ENCODE measurements at regions not wholly inside any gene's neighbourhood (a gene's known extent, or its start where the extent isn't known, plus 50 kb on each side); places are given as distances from the start of the nearest gene placed in this dataset.

DNA sequence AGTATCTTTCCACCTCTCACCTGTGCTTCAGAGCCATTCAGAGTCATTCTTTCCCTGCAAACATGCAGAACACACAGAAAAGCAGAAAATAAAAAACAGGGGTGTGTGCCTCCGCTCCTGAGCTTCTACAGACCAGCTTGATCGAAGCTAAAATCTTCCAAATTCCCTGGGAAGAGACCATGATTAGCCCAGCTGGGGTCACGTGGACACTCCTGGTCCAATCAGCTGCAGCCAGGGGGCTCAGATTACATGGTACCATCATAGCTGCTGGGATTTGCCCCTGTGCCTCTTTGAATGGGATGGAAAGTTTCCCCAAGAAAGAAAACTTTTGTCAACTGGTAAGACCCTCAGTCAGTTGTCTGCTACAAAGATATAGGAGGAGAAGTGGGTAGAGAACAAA lies 159.9 kb downstream of the TMEM114 start:
- TF ChIP-seq, protein P1, sequence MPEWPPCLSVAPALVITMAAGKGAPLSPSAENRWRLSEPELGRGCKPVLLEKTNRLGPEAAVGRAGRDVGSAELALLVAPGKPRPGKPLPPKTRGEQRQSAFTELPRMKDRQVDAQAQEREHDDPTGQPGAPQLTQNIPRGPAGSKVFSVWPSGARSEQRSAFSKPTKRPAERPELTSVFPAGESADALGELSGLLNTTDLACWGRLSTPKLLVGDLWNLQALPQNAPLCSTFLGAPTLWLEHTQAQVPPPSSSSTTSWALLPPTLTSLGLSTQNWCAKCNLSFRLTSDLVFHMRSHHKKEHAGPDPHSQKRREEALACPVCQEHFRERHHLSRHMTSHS (tag by site-specific recombination; IDR thresholded peaks at IDR 0.05), result no peak
- TF ChIP-seq EGR2 (tag by site-specific recombination; IDR thresholded peaks at IDR 0.05; ENCODE audit: low read depth) (no peak), SCRT1 (tag by site-specific recombination; IDR thresholded peaks at IDR 0.05; ENCODE audit: borderline replicate concordance) (no peak), ZNF48 (tag by site-specific recombination; IDR thresholded peaks at IDR 0.05) (no peak), ZNF777 (tag by site-specific recombination; IDR thresholded peaks at IDR 0.05; ENCODE audit: borderline replicate concordance) (no peak), ZNF501 (tag by site-specific recombination; IDR thresholded peaks at IDR 0.05) (no peak), ZSCAN23 (tag by site-specific recombination; IDR thresholded peaks at IDR 0.05) (no peak), ZNF768 (tag by site-specific recombination; IDR thresholded peaks at IDR 0.05) (no peak), ZNF311 (tag by site-specific recombination; IDR thresholded peaks at IDR 0.05; ENCODE audit: borderline replicate concordance) (no peak), ZNF561 (tag by site-specific recombination; IDR thresholded peaks at IDR 0.05; ENCODE audit: borderline replicate concordance) (no peak), SALL2 (tag by site-specific recombination; IDR thresholded peaks at IDR 0.05; ENCODE audit: borderline replicate concordance) (no peak), YY2 (tag by site-specific recombination; IDR thresholded peaks at IDR 0.05) (no peak), ZNF280D (tag by site-specific recombination; IDR thresholded peaks at IDR 0.05) (no peak), ZNF10 (tag by site-specific recombination; IDR thresholded peaks at IDR 0.05) (no peak), ZNF548 (tag by site-specific recombination; IDR thresholded peaks at IDR 0.05) (no peak), ZNF639 (tag by site-specific recombination; IDR thresholded peaks at IDR 0.05) (no peak), ZNF423 (tag by site-specific recombination; IDR thresholded peaks at IDR 0.05) (no peak)
- TF ChIP-seq, protein P2, sequence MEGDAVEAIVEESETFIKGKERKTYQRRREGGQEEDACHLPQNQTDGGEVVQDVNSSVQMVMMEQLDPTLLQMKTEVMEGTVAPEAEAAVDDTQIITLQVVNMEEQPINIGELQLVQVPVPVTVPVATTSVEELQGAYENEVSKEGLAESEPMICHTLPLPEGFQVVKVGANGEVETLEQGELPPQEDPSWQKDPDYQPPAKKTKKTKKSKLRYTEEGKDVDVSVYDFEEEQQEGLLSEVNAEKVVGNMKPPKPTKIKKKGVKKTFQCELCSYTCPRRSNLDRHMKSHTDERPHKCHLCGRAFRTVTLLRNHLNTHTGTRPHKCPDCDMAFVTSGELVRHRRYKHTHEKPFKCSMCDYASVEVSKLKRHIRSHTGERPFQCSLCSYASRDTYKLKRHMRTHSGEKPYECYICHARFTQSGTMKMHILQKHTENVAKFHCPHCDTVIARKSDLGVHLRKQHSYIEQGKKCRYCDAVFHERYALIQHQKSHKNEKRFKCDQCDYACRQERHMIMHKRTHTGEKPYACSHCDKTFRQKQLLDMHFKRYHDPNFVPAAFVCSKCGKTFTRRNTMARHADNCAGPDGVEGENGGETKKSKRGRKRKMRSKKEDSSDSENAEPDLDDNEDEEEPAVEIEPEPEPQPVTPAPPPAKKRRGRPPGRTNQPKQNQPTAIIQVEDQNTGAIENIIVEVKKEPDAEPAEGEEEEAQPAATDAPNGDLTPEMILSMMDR (tag by site-specific recombination; IDR thresholded peaks at IDR 0.05), result no peak
- TF ChIP-seq, protein P3, sequence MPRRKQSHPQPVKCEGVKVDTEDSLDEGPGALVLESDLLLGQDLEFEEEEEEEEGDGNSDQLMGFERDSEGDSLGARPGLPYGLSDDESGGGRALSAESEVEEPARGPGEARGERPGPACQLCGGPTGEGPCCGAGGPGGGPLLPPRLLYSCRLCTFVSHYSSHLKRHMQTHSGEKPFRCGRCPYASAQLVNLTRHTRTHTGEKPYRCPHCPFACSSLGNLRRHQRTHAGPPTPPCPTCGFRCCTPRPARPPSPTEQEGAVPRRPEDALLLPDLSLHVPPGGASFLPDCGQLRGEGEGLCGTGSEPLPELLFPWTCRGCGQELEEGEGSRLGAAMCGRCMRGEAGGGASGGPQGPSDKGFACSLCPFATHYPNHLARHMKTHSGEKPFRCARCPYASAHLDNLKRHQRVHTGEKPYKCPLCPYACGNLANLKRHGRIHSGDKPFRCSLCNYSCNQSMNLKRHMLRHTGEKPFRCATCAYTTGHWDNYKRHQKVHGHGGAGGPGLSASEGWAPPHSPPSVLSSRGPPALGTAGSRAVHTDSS (tag by site-specific recombination; IDR thresholded peaks at IDR 0.05), result no peak
- Histone ChIP-seq H3K4me1 (ENCODE audit: control insufficient read depth, insufficient read depth, low read length) (no peaks in the 10 kb centered on the region), H3K4me3 (ENCODE audit: low read depth, low read length) (no peak overlapping the region), H3K27ac (ENCODE audit: extremely low read depth, low read depth, low read length) (no peak overlapping the region), H3K36me3 (ENCODE audit: control insufficient read depth in 2 of 2, insufficient read depth in 1 of 2, low read length in 2 of 2) (no peaks in the 10 kb centered on the region), H3K9me3 (ENCODE audit: control insufficient read depth, insufficient read depth, low read depth, low read length) (no peaks in the 10 kb centered on the region)
- POLR2A ChIA-PET, result no interaction called here
- CTCF ChIA-PET, result no interaction called here
